ENCODE measurements at regions not wholly inside any gene's neighbourhood (a gene's known extent, or its start where the extent isn't known, plus 50 kb on each side); places are given as distances from the start of the nearest gene placed in this dataset.

- no peaks in the 10 kb centered on the region for H3K36me3 Mint-ChIP-seq (ENCODE audit: low read depth)
- no peak overlapping the region for H3K4me3 Mint-ChIP-seq
- no peak overlapping the region for H3K27ac Mint-ChIP-seq
- peaks cover 6% of the 10 kb centered on the region for H3K9me3 Mint-ChIP-seq
- no peak for TF ChIP-seq CTCF (IDR thresholded peaks at IDR 0.05)
- intact Hi-C loops (cut with micrococcal nuclease) = no loop called here
- ATAC-seq (no peak), DNase-seq (no peak)
- ChIA-PET POLR2A (no interaction called here), CTCF (no interaction called here)
- H3K27me3 Mint-ChIP-seq = peaks cover 3% of the 10 kb centered on the region
- peaks cover 4% of the 10 kb centered on the region for H3K4me1 Mint-ChIP-seq (ENCODE audit: low read depth)
Observed at GRCh38 chr17:70295731-70296130, 126.4 kb downstream of the KCNJ2 start.

- DNase-seq (no peak), ATAC-seq (no peak)
- intact Hi-C loops (cut with micrococcal nuclease) = no loop called here
- TF ChIP-seq CTCF (IDR thresholded peaks at IDR 0.05) = no peak
- ChIA-PET CTCF (no interaction called here), POLR2A (no interaction called here)
- H3K36me3 Mint-ChIP-seq (ENCODE audit: low read depth) = no peaks in the 10 kb centered on the region
- no peak overlapping the region for H3K27ac Mint-ChIP-seq
- peaks cover 4% of the 10 kb centered on the region for H3K4me1 Mint-ChIP-seq (ENCODE audit: low read depth)
- H3K9me3 Mint-ChIP-seq = peaks cover 6% of the 10 kb centered on the region
- H3K4me3 Mint-ChIP-seq = no peak overlapping the region
- peaks cover 3% of the 10 kb centered on the region for H3K27me3 Mint-ChIP-seq
Observed at GRCh38 chr17:70296456-70296855, 127.1 kb downstream of the KCNJ2 start.

- peaks cover 3% of the 10 kb centered on the region for H3K27me3 Mint-ChIP-seq
- POLR2A ChIA-PET = no interaction called here
- H3K9me3 Mint-ChIP-seq = peaks cover 6% of the 10 kb centered on the region
- no peak for TF ChIP-seq CTCF (IDR thresholded peaks at IDR 0.05)
- H3K4me1 Mint-ChIP-seq (ENCODE audit: low read depth) = peaks cover 4% of the 10 kb centered on the region
- no peaks in the 10 kb centered on the region for H3K36me3 Mint-ChIP-seq (ENCODE audit: low read depth)
- CTCF ChIA-PET = no interaction called here
- H3K4me3 Mint-ChIP-seq = no peak overlapping the region
- ATAC-seq (no peak), DNase-seq (no peak)
- H3K27ac Mint-ChIP-seq = no peak overlapping the region
- intact Hi-C loops (cut with micrococcal nuclease) = no loop called here
Observed at GRCh38 chr17:70297397-70297796, 128.1 kb downstream of the KCNJ2 start.

GRCh38 chr17:70298929-70299531, 129.7 kb downstream of the KCNJ2 start:
- peak; percentile 39 for ATAC-seq
- peak overlapping the region; percentile 63 for H3K27ac Mint-ChIP-seq

More at GRCh38 chr17:70298929-70299531, 129.7 kb downstream of the KCNJ2 start:
- H3K9me3 Mint-ChIP-seq = peaks cover 6% of the 10 kb centered on the region
- no peak for TF ChIP-seq CTCF (IDR thresholded peaks at IDR 0.05)
- H3K4me1 Mint-ChIP-seq (ENCODE audit: low read depth) = peaks cover 4% of the 10 kb centered on the region
- H3K4me3 Mint-ChIP-seq = no peak overlapping the region
- H3K36me3 Mint-ChIP-seq (ENCODE audit: low read depth) = no peaks in the 10 kb centered on the region
- intact Hi-C loops (cut with micrococcal nuclease) = no loop called here
- POLR2A ChIA-PET = no interaction called here
- DNase-seq = no peak
- H3K27me3 Mint-ChIP-seq = peaks cover 3% of the 10 kb centered on the region
- CTCF ChIA-PET = no interaction called here

Data from activated CD8-positive, alpha-beta T cell treated with anti-CD3 and anti-CD28 coated beads for 36 hours (primary cell).